ENCODE measurements at regions not wholly inside any gene's neighbourhood (a gene's known extent, or its start where the extent isn't known, plus 50 kb on each side); places are given as distances from the start of the nearest gene placed in this dataset.

DNA sequence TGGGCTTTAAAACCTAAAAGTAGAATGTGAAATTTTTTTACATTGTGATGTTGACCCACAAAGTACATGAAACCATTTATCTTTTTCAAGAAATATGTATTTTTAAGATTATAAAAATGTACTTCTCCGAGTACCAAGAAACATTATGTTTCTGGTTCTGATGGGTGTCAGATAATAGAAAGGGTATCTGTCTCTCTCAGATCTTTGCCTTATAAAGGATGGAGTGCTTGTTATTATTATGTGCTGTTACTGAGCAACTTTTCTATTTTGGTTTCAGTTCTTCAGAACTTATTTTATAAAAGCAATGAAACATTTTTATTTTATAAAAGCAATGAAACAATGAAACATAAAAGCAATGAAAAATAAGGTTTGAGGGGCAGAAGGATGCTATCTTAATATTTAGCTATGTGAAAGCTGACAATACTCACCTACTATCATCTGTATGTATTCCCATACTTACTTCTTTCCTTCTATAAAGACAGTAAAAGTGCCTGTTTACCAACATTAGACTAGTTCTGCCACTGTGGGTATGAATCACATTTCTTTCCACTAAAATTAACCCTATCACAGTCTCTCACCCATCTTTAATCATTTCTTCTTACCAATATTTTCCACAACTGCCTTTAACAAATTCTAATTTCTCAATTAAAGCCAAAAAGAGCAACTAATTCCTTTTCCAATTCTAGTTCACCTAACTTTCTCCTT, 540.7 kb upstream of the KCNMB2 start:
- TF ChIP-seq, protein P1, sequence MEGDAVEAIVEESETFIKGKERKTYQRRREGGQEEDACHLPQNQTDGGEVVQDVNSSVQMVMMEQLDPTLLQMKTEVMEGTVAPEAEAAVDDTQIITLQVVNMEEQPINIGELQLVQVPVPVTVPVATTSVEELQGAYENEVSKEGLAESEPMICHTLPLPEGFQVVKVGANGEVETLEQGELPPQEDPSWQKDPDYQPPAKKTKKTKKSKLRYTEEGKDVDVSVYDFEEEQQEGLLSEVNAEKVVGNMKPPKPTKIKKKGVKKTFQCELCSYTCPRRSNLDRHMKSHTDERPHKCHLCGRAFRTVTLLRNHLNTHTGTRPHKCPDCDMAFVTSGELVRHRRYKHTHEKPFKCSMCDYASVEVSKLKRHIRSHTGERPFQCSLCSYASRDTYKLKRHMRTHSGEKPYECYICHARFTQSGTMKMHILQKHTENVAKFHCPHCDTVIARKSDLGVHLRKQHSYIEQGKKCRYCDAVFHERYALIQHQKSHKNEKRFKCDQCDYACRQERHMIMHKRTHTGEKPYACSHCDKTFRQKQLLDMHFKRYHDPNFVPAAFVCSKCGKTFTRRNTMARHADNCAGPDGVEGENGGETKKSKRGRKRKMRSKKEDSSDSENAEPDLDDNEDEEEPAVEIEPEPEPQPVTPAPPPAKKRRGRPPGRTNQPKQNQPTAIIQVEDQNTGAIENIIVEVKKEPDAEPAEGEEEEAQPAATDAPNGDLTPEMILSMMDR (conservative IDR thresholded peaks at IDR 0.05), result no peak
- TF ChIP-seq EZH2 (IDR thresholded peaks at IDR 0.05; ENCODE audit: low read depth), result no peak

All from PC-9 (cell line).